ENCODE measurements at regions not wholly inside any gene's neighbourhood (a gene's known extent, or its start where the extent isn't known, plus 50 kb on each side); places are given as distances from the start of the nearest gene placed in this dataset.
A peak's percentile ranks its signal among the peaks of the same experiment; 100 is the strongest.

DNA sequence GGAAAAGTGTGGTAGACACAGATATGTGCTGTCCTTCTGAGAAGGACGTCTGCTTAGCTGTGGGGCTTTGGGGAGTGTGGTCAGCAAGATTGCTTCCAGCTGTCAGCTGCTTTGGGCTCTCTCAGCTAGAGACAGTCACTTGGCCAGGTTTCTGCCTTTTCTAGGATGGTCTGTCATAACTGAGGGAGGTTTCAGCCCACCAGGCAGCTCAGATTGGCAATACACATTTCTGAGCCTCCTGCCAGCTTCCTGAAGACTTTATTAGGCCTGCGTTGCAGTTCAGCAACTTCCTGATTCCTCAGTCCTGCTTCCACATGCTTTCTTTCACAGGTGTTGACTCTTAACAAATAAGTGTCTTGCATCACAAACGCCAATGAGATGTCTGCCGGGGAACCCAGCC, 286.5 kb downstream of the SQOR start:
- peaks cover 0 to 35% (median 14%) of the 10 kb centered on the region in 9 donors for H3K4me1 ChIP-seq
- H3K27ac ChIP-seq, result peak overlapping the region in 1 of 10 donors; percentile 2
- no peak for ATAC-seq
- H3K36me3 ChIP-seq, result no peaks in the 10 kb centered on the region
- TF ChIP-seq, protein P1, sequence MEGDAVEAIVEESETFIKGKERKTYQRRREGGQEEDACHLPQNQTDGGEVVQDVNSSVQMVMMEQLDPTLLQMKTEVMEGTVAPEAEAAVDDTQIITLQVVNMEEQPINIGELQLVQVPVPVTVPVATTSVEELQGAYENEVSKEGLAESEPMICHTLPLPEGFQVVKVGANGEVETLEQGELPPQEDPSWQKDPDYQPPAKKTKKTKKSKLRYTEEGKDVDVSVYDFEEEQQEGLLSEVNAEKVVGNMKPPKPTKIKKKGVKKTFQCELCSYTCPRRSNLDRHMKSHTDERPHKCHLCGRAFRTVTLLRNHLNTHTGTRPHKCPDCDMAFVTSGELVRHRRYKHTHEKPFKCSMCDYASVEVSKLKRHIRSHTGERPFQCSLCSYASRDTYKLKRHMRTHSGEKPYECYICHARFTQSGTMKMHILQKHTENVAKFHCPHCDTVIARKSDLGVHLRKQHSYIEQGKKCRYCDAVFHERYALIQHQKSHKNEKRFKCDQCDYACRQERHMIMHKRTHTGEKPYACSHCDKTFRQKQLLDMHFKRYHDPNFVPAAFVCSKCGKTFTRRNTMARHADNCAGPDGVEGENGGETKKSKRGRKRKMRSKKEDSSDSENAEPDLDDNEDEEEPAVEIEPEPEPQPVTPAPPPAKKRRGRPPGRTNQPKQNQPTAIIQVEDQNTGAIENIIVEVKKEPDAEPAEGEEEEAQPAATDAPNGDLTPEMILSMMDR (IDR thresholded peaks at IDR 0.05), result no peak
- WGBS, 2 donors, result 29 to 39% methylated on average over 4 of the region's 4 CpGs
- H3K4me3 ChIP-seq, result no peak overlapping the region
- no peak for DNase-seq
- H3K9me3 ChIP-seq, result no peaks in the 10 kb centered on the region
- no peaks in the 10 kb centered on the region for H3K27me3 ChIP-seq
- intact Hi-C loops (cut with DNase I), result loop anchor here in 1 of 10 donors (5.0 kb wide), 1 partner anchor 71 kb away; no protein-coding TSS in a partner anchor

DNA sequence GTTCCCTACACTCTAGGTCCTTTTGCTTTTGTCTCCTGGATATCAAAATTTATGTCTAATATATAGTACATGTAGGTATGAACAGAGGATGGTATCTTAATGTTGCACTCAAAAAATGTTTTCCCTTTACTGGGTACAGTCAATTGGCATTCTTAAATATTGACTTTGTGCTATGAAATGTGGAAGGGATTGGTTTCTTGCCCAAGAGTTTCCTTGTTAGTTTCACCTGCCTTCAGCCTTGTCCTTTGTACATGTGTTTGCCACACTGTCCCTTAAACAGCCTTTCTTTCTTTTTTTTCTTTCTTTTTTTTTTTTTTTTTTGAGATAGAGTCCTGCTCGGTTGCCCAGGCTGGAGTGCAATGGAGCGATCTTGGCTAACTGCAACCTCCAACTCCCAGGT, 287.1 kb downstream of the SQOR start:
- Histone ChIP-seq H3K4me1 (peaks cover 0 to 35% (median 14%) of the 10 kb centered on the region in 9 donors), H3K9me3 (no peaks in the 10 kb centered on the region), H3K4me3 (no peak overlapping the region), H3K36me3 (no peaks in the 10 kb centered on the region), H3K27me3 (no peaks in the 10 kb centered on the region), H3K27ac (no peak overlapping the region)
- intact Hi-C loops (cut with DNase I), result loop anchor here in 1 of 10 donors (5.0 kb wide), 1 partner anchor 70 kb away; no protein-coding TSS in a partner anchor
- 90 to 96% methylated on average over 2 of the region's 2 CpGs for WGBS, 2 donors
- no peak for DNase-seq
- TF ChIP-seq, protein P1 (IDR thresholded peaks at IDR 0.05), result no peak
- ATAC-seq, result no peak

DNA sequence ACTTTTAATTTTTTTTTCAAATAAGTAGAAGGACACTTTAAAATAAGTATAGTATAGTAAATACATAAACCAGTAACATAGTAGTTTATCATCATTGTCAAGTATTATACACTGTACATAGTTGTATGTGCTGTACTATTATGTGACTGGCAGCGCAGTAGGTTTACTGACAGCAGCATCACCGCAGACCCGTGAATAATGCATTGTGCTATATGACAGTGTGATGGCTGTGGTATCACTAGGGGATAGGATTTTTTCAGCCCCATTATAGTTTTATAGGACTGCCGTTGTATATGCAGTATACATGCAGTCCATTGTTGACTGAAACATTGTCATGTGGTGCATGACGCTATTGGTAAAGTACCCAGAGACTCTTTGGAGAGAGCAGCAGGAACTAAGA, 306.5 kb downstream of the SQOR start:
- no peaks in the 10 kb centered on the region for H3K27me3 ChIP-seq
- intact Hi-C loops (cut with DNase I), result no loop called here
- TF ChIP-seq, protein P1 (IDR thresholded peaks at IDR 0.05), result no peak
- ATAC-seq (no peak), DNase-seq (no peak)
- no peak overlapping the region for H3K27ac ChIP-seq
- H3K36me3 ChIP-seq, result no peaks in the 10 kb centered on the region
- no peak overlapping the region for H3K4me3 ChIP-seq
- no peaks in the 10 kb centered on the region for H3K9me3 ChIP-seq
- WGBS, 2 donors, result 92 to 93% methylated on average over 5 of the region's 5 CpGs
- H3K4me1 ChIP-seq, result no peaks in the 10 kb centered on the region

DNA sequence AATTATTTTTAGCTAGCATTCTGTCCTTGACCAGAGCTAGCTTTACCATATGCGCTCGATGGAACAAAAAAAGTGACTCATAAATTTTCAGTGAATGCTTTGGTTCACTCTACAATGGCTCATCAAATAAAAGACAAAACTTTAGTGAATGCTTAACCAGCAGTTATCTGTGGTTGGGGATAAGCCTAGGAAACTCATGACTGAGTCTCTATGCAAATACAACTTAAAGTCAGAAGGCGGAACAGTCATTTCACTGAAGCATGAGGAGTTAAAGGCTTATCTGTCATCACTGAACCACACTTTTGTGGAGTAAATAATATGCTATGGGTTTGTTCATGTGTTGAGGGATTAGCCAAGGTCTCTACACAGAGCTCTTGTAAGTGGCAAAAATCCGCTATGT, 308.4 kb downstream of the SQOR start:
- intact Hi-C loops (cut with DNase I), result no loop called here
- H3K36me3 ChIP-seq, result no peaks in the 10 kb centered on the region
- no peak overlapping the region for H3K27ac ChIP-seq
- ATAC-seq (no peak), DNase-seq (no peak)
- no peaks in the 10 kb centered on the region for H3K27me3 ChIP-seq
- no peak overlapping the region for H3K4me3 ChIP-seq
- no peaks in the 10 kb centered on the region for H3K9me3 ChIP-seq
- WGBS, 2 donors, result 75 to 94% methylated on average over 4 of the region's 4 CpGs
- H3K4me1 ChIP-seq, result no peaks in the 10 kb centered on the region
- TF ChIP-seq, protein P1 (IDR thresholded peaks at IDR 0.05), result no peak

All from heart right ventricle (tissue), 16 donors.